Amygdala (tissue), 56 donors: ENCODE measurements at regions not wholly inside any gene's neighbourhood (a gene's known extent, or its start where the extent isn't known, plus 50 kb on each side); places are given as distances from the start of the nearest gene placed in this dataset.
"Not testable (repeated sequence)": the region's sequence is repeated elsewhere in the genome, so short reads cannot be mapped to it uniquely, and the experiment has no call there.

Experiments used
- DNase-seq, 56 donors: peaks; one replicate each; lab custom pipeline; 2025; lab: John Stamatoyannopoulos, UW

- no peak for DNase-seq
These were observed 106.3 kb upstream of the IRX1 start for GRCh38 chr5:3489239-3489843.

DNA sequence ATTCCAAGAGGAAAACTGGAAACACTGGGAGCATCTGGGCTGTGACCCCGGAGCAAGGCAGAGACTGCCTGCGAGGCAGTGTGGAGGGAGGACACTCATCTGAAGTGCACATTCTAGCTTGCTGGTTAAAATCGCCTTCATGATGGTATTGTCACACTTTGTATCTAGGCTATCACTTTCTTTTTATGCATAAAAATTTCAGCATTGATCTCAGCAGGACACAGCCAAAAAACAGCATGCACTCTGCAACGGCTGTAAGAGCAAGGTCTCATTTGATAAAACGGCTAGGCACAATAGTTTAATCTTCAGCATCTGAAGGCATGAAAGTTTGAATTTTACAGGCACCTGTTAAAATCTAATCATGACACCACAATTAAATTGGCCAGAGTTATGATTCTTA is 110.8 kb upstream of the IRX1 start:
- no peak for DNase-seq

GRCh38 chr5:3481175-3481574 is 114.5 kb upstream of the IRX1 start:
- DNase-seq, result no peak

DNA sequence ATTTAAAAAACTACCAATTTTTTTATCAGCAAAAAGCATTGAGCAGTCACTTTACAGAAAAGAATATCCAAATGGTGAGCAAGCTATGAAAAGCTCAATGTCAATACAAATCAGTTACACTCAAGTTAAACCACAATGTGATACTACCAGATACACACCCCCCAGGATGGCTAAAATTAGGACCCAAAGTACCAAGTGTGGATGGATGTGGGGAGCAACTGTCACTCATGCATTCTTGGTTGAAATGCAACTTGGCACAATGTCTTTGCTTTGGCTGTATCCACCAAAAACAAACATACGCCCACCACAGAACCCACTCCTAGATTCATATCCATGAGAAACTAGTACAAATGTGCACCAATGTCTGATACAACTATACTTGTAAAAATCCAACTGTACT is 120.0 kb upstream of the IRX1 start:
- DNase-seq, result no peak

DNA sequence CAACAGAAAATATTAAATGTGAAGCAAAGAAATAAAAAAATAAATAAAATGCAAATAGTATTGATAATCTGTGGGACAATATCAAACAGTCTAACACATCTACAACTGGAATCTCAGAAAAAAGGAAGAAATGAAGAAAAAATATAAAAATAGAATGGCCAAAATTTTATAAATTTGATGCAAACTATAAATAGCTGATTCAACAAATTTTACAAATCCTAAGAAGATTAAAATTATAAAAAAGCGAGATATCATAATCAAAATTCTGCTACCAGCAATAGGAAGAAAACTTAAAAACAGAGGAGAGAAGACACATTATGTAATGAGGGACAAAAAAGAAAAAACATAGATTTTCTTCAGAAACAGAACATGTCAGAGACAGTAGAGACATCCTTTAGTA is 129.2 kb upstream of the IRX1 start:
- DNase-seq, result no peak

GRCh38 chr5:3460416-3460815 is 135.2 kb upstream of the IRX1 start:
- DNase-seq, result no peak

GRCh38 chr5:3456121-3456681 is 139.4 kb upstream of the IRX1 start:
- DNase-seq, result peak in 1 of 56 donors; percentile 4

DNA sequence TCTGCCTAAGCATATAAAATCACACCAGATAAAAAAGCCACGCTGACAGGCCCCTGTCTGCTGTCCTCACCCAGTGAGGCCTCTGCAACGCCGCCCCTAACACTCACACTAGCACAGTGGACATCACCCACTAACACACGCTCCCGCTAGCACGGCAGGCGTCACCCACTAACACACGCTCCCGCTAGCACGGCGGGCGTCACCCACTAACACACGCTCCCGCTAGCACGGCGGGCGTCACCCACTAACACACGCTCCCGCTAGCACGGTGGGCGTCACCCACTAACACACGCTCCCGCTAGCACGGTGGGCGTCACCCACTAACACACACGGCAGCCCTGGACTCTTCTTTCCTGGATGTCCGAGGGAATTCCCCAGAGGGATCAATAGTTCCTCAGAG is 141.6 kb upstream of the IRX1 start:
- not testable (repeated sequence) for DNase-seq

GRCh38 chr5:3452622-3453021 is 143.0 kb upstream of the IRX1 start:
- DNase-seq, result no peak

GRCh38 chr5:3451961-3452360 is 143.7 kb upstream of the IRX1 start:
- no peak for DNase-seq

DNA sequence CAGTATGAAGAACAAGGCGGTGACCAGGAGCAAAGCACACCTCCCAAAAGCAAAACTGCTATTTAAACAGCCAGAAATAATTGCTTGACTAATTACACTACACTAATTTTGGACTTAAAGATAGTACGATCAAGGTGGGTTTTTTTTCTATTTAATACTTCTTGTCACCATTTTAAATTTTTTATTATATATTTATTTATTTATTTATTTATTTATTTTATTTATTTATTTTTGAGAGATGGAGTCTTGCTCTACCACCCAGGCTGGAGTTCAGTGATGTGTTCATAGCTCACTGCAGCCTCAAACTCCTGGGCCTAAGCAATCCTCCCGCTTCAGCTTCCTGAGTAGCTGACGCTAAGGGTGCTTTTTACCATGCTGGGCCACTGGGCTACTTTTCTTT is 146.2 kb upstream of the IRX1 start:
- DNase-seq, result no peak

- DNase-seq, result no peak
These were observed 149.2 kb upstream of the IRX1 start for GRCh38 chr5:3446410-3446809.

GRCh38 chr5:3445517-3445916 is 150.1 kb upstream of the IRX1 start:
- DNase-seq, result not testable (repeated sequence)

DNA sequence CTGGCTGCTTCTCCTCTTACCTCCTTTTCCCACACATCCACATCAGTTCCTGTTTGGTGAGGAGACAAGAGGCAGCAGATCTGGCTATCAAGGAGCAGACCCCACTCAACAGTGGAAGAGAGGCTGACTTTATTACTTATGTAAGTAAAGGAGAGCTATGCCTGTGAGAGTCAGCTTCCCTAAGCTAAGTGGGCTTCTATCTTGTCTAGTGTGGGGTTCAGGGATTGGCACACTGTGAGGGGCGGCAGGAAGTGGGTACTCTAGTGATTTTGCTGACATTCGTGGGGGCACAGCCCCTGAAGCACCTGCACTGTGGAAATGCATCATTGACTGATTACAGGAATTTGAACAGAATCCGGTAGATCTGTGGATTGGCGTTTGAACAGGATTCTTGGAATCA is 163.5 kb upstream of the IRX1 start:
- no peak for DNase-seq

GRCh38 chr5:3430691-3431090 is 164.9 kb upstream of the IRX1 start:
- no peak for DNase-seq

- peak in 17 of 56 donors; percentile 3 to 66 (median 19) for DNase-seq
These were observed 165.7 kb upstream of the IRX1 start for GRCh38 chr5:3429962-3430361.

- DNase-seq, result peak in 8 of 56 donors; percentile 3 to 29 (median 6)
These were observed 167.3 kb upstream of the IRX1 start for GRCh38 chr5:3428334-3428733.

- DNase-seq, result no peak
These were observed 170.7 kb upstream of the IRX1 start for GRCh38 chr5:3424946-3425345.

- no peak for DNase-seq
These were observed 178.2 kb upstream of the IRX1 start for GRCh38 chr5:3417376-3417943.

- no peak for DNase-seq
These were observed 181.3 kb upstream of the IRX1 start for GRCh38 chr5:3414371-3414770.

GRCh38 chr5:3412146-3412545 is 183.5 kb upstream of the IRX1 start:
- DNase-seq, result no peak

- no peak for DNase-seq
These were observed 184.3 kb upstream of the IRX1 start for GRCh38 chr5:3411363-3411762.

- DNase-seq, result no peak
These were observed 194.0 kb upstream of the IRX1 start for GRCh38 chr5:3401635-3402034.
